GM18505 (cell line): ENCODE measurements at regions not wholly inside any gene's neighbourhood (a gene's known extent, or its start where the extent isn't known, plus 50 kb on each side); places are given as distances from the start of the nearest gene placed in this dataset.

Experiments
- ATAC-seq: cut with Tn5 transposase; IDR thresholded peaks from one replicate; pipeline ENCODE4 v1.9.1; 2021; ENCODE audit not compliant: unreplicated experiment
- POLR2A ChIP-seq: IDR thresholded peaks from 4 replicates; pipeline ENCODE4 v1.6.1; 2011; ENCODE audit warnings: borderline replicate concordance; ENCODE audit not compliant: insufficient read depth, insufficient read length; ENCODE audit errors: extremely low read depth

- no peak for TF ChIP-seq POLR2A
- no peak for ATAC-seq
These were observed 95.7 kb upstream of the AGTR1 start for GRCh38 chr3:148601766-148602685.

- no peak for ATAC-seq
- TF ChIP-seq POLR2A: no peak
These were observed 93.2 kb upstream of the AGTR1 start for GRCh38 chr3:148604270-148605085.

GRCh38 chr3:148605521-148605920 lies 92.2 kb upstream of the AGTR1 start:
- ATAC-seq: no peak
- TF ChIP-seq POLR2A: no peak

GRCh38 chr3:148606979-148607378 lies 90.7 kb upstream of the AGTR1 start:
- ATAC-seq: no peak
- no peak for TF ChIP-seq POLR2A

GRCh38 chr3:148607491-148607890 lies 90.2 kb upstream of the AGTR1 start:
- no peak for TF ChIP-seq POLR2A
- no peak for ATAC-seq

GRCh38 chr3:148612278-148612677 lies 85.4 kb upstream of the AGTR1 start:
- ATAC-seq: no peak

GRCh38 chr3:148615382-148615781 lies 82.3 kb upstream of the AGTR1 start:
- no peak for TF ChIP-seq POLR2A
- ATAC-seq: no peak

More at GRCh38 chr3:148612278-148612677, 85.4 kb upstream of the AGTR1 start:
- no peak for TF ChIP-seq POLR2A

- no peak for TF ChIP-seq POLR2A
- no peak for ATAC-seq
These were observed 72.5 kb upstream of the AGTR1 start for GRCh38 chr3:148625095-148625736.

GRCh38 chr3:148625991-148626390 lies 71.7 kb upstream of the AGTR1 start:
- no peak for TF ChIP-seq POLR2A
- no peak for ATAC-seq

GRCh38 chr3:148629006-148629405 lies 68.7 kb upstream of the AGTR1 start:
- no peak for TF ChIP-seq POLR2A
- no peak for ATAC-seq

- ATAC-seq: no peak
- TF ChIP-seq POLR2A: no peak
These were observed 66.4 kb upstream of the AGTR1 start for GRCh38 chr3:148631124-148631903.

- no peak for TF ChIP-seq POLR2A
These were observed 56.0 kb upstream of the AGTR1 start for GRCh38 chr3:148641722-148642121.

GRCh38 chr3:148642214-148642613 lies 55.5 kb upstream of the AGTR1 start:
- no peak for ATAC-seq
- TF ChIP-seq POLR2A: no peak

More at GRCh38 chr3:148641722-148642121, 56.0 kb upstream of the AGTR1 start:
- no peak for ATAC-seq

- no peak for TF ChIP-seq POLR2A
- ATAC-seq: no peak
These were observed 55.1 kb upstream of the AGTR1 start for GRCh38 chr3:148642616-148643015.
